GM12875 (cell line): ENCODE measurements at regions not wholly inside any gene's neighbourhood (a gene's known extent, or its start where the extent isn't known, plus 50 kb on each side); places are given as distances from the start of the nearest gene placed in this dataset.

Source experiments
- H3K4me3 ChIP-seq: one replicate; pipeline ENCODE4 v1.5.1; 2011; ENCODE audit warnings: low read depth, low read length, control low read depth
- CTCF ChIP-seq: IDR thresholded peaks from 2 replicates; pipeline ENCODE4 v1.5.1; 2011; ENCODE audit warnings: low read depth, mild to moderate bottlenecking, control low read depth, inconsistent platforms, low read length, moderate library complexity, borderline replicate concordance; ENCODE audit not compliant: insufficient read depth

- no peak overlapping the region for H3K4me3 ChIP-seq
- TF ChIP-seq CTCF: no peak
Observed at GRCh38 chr13:34502621-34503020, 439.4 kb upstream of the NBEA start.

- TF ChIP-seq CTCF: no peak
- no peak overlapping the region for H3K4me3 ChIP-seq
Observed at GRCh38 chr13:34506796-34507195, 435.3 kb upstream of the NBEA start.

GRCh38 chr13:34507630-34508029 is 434.4 kb upstream of the NBEA start:
- no peak for TF ChIP-seq CTCF
- H3K4me3 ChIP-seq: no peak overlapping the region

- no peak overlapping the region for H3K4me3 ChIP-seq
- no peak for TF ChIP-seq CTCF
Observed at GRCh38 chr13:34512817-34513216, 429.3 kb upstream of the NBEA start.

- H3K4me3 ChIP-seq: no peak overlapping the region
- no peak for TF ChIP-seq CTCF
Observed at GRCh38 chr13:34513526-34513925, 428.5 kb upstream of the NBEA start.

GRCh38 chr13:34515201-34515600 is 426.9 kb upstream of the NBEA start:
- no peak for TF ChIP-seq CTCF
- H3K4me3 ChIP-seq: no peak overlapping the region

GRCh38 chr13:34521171-34521570 is 420.9 kb upstream of the NBEA start:
- TF ChIP-seq CTCF: no peak
- no peak overlapping the region for H3K4me3 ChIP-seq
